HUES64 (cell line): ENCODE measurements at regions not wholly inside any gene's neighbourhood (a gene's known extent, or its start where the extent isn't known, plus 50 kb on each side); places are given as distances from the start of the nearest gene placed in this dataset.
"Not testable (repeated sequence)": the region's sequence is repeated elsewhere in the genome, so short reads cannot be mapped to it uniquely, and the experiment has no call there.

Experiments
- H3K27ac ChIP-seq: 2 replicates; pipeline ENCODE4 v1.7.0; 2013; ENCODE audit warnings: low read depth, low read length, inconsistent platforms
- H3K27me3 ChIP-seq: 2 replicates; pipeline ENCODE4 v1.6.1; 2013; ENCODE audit warnings: mild to moderate bottlenecking, low read length; ENCODE audit not compliant: insufficient read depth
- H3K36me3 ChIP-seq: 2 replicates; pipeline ENCODE4 v1.6.1; 2013; ENCODE audit warnings: mild to moderate bottlenecking, low read length; ENCODE audit not compliant: insufficient read depth
- H3K4me1 ChIP-seq: 2 replicates; pipeline ENCODE4 v1.6.1; 2013; ENCODE audit warnings: mild to moderate bottlenecking, low read length, moderate library complexity; ENCODE audit not compliant: insufficient read depth
- H3K4me3 ChIP-seq: 2 replicates; pipeline ENCODE4 v1.5.1; 2013; ENCODE audit warnings: mild to moderate bottlenecking, low read length, moderate library complexity
- H3K9ac ChIP-seq: 2 replicates; pipeline ENCODE4 v1.6.1; 2013; ENCODE audit warnings: mild to moderate bottlenecking, low read depth, low read length
- H3K9me3 ChIP-seq: 2 replicates; pipeline ENCODE4 v1.6.1; 2013; ENCODE audit warnings: low read depth, low read length; ENCODE audit not compliant: insufficient read depth
- WGBS: fragments of 150-250, 120-280 bp; methylation state at CpG from one replicate; pipeline ENCODE4 v1.1.7; 2013; ENCODE audit warnings: missing lambda C conversion rate; 5-methylcytosine and 5-hydroxymethylcytosine counted together

DNA sequence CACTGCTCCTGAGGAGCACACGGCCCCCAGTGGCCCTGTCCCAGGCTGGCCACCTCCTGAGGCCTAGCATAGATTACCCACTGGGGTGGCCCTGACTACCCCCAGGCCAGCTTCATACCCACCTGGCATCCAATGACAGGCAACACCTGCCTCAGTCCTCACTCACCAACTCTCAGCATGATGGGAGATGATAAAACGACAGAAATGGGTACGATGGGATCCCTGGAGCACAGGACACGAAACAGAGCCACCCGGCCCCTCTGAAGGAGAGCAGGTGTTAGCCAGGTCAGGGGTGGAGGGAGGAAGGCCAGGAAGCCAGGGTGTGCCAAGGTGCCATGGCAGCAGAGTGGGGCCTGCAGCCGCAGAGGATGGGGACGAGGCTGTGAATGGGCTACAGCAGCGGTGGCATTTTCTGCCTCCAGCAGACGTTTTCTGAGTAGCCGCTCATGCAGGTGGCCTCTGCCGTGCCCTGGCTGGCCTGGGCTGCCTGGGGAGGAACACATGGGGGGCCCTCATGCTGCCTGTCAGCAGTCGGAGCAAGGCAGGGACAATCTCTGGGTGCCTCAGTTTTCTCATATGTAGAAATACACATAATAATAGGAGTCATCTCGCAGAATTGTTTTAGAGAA, 50.2 kb upstream of the FGF3 start:
- peaks cover 15% of the 10 kb centered on the region; the same call in 1 of the 2 replicates for H3K4me1 ChIP-seq
- no peaks in the 10 kb centered on the region for H3K27me3 ChIP-seq
- H3K9me3 ChIP-seq, result no peaks in the 10 kb centered on the region
- no peaks in the 10 kb centered on the region for H3K36me3 ChIP-seq
- no peak overlapping the region for H3K9ac ChIP-seq
- H3K27ac ChIP-seq, result no peak overlapping the region
- 92% methylated on average over 13 of the region's 13 CpGs for WGBS
- no peak overlapping the region for H3K4me3 ChIP-seq

DNA sequence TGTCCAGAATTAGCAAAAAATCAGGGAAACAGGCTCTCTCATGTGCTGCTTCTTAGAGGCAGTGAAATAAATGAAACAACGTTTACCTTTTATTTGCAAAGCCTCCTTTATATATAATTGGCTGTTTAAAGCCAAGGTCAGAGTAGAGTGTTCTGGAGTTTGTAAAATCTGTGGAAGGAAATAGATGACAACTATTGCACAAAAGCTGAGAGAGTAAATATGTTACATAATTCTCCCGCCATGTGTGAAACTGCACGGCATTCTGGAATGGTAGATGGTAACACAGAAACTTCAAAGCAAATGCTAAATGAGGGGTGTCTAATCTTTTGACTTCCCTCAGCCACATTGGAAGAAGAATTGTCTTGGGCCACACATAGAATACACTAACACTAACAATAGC, 51.5 kb upstream of the FGF3 start:
- Histone ChIP-seq H3K9me3 (no peaks in the 10 kb centered on the region), H3K4me3 (no peak overlapping the region), H3K27me3 (no peaks in the 10 kb centered on the region), H3K4me1 (peaks cover 15% of the 10 kb centered on the region), H3K36me3 (no peaks in the 10 kb centered on the region), H3K9ac (no peak overlapping the region), H3K27ac (no peak overlapping the region)
- WGBS, result 87% methylated on average over 2 of the region's 3 CpGs

- Histone ChIP-seq H3K9ac (no peak overlapping the region), H3K4me3 (no peak overlapping the region), H3K27ac (no peak overlapping the region), H3K27me3 (no peaks in the 10 kb centered on the region), H3K9me3 (no peaks in the 10 kb centered on the region), H3K36me3 (no peaks in the 10 kb centered on the region), H3K4me1 (peaks cover 4% of the 10 kb centered on the region)
- WGBS, result 90% methylated on average over 15 of the region's 15 CpGs
These were observed 54.2 kb upstream of the FGF3 start for GRCh38 chr11:69873166-69874077.

DNA sequence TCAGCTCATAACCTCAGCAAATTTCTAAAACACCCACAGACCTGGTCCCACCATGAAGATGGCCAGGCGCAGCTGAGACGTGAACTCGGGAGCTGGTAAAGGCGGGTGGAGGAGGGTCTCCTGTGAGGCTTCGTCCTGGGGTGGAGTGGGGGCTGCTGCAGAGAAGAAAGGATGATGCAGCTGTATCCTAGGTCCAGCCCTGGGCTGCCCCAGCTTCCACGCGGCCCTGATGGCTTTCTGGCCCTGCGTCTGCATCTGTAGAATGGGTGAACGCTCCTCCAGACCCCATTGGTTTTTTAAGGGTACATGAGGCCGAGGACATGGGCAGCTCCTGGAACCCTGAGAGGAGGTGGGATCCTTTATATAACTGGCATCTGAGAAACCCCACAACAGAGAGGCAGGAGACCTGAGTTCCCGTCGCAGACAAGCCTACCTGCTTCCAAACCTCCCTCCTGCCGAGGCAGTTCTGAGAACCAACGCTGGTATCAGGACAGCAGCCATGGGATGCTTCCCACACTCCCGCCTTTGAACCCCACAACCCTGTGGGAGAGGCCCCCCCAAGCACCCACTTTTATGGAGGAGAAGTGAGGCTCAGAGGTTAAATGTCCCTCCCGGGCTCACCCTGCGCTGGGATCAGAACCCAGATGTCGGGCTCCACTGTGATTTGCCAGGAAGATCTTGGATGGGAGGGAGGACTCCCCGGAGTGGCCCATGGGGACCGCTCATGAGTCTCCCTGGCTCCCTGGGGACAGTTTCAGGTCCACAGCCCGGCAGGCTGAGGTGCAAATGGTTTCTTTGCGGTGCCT, 55.2 kb upstream of the FGF3 start:
- H3K36me3 ChIP-seq, result no peaks in the 10 kb centered on the region
- 94% methylated on average over 22 of the region's 22 CpGs for WGBS
- H3K9me3 ChIP-seq, result no peaks in the 10 kb centered on the region
- H3K4me1 ChIP-seq, result no peaks in the 10 kb centered on the region; the same call in 1 of the 2 replicates
- H3K9ac ChIP-seq, result no peak overlapping the region
- H3K4me3 ChIP-seq, result no peak overlapping the region
- no peaks in the 10 kb centered on the region for H3K27me3 ChIP-seq
- no peak overlapping the region for H3K27ac ChIP-seq

DNA sequence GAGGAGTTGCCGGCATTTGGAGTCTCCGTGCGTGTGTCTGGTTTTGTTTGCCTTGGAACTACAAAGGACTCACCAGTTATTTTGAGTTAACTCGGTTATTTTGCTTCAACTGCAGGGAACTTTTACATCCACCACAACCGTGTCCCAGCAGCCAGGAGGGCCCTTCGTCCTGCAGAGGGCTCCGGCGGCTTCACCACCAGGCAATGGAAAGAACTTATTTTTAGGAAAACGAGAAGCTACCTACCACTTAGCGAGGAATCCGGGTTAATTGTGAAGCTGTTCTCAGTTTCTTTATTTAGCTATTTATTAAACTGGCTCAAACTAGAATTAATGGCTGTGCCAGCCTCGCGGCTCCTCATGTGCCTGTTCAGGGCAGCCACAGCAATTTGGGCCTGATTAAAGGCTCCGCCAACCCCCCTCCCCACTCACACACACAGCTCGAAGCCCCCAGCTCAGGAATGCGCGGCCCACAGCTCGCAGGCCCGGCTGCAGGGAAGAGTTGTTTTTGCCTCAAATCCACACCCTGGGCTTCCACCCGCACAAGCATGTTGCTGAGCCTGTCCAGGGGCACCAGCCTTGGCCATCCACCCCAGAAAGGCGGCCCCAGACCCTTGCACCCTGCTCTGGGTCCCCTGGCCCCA, 55.9 kb upstream of the FGF3 start:
- Histone ChIP-seq H3K9ac (no peak overlapping the region), H3K4me3 (no peak overlapping the region), H3K4me1 (no peaks in the 10 kb centered on the region; the same call in 1 of the 2 replicates), H3K27me3 (no peaks in the 10 kb centered on the region), H3K9me3 (no peaks in the 10 kb centered on the region), H3K36me3 (no peaks in the 10 kb centered on the region), H3K27ac (no peak overlapping the region)
- 79% methylated on average over 21 of the region's 21 CpGs for WGBS

DNA sequence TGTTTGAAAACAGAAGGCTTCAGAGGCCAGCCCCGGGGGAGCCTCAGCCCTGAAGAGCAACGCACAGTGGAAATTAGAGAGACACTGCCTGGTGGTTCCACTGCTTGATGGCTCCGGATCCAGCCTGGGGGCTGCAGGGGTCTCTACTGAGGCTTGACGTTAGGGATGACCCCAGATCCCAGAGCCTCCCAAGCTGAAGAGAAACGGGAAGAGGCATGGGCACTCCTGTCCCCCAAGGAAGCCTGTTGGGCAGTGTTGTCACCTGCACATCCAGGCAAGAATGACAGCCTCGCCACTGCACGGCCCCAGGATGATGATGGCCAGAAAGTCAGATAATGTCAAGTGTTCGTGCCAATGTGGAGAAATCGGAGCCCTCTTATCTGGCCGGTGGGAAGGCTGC, 56.8 kb upstream of the FGF3 start:
- Histone ChIP-seq H3K4me1 (no peaks in the 10 kb centered on the region; the same call in 1 of the 2 replicates), H3K36me3 (no peaks in the 10 kb centered on the region), H3K27ac (no peak overlapping the region), H3K9me3 (no peaks in the 10 kb centered on the region), H3K4me3 (no peak overlapping the region), H3K9ac (no peak overlapping the region), H3K27me3 (no peaks in the 10 kb centered on the region)
- WGBS, result 93% methylated on average over 10 of the region's 10 CpGs

- Histone ChIP-seq H3K4me1 (no peaks in the 10 kb centered on the region; the same call in 1 of the 2 replicates), H3K27ac (no peak overlapping the region), H3K9ac (no peak overlapping the region), H3K36me3 (no peaks in the 10 kb centered on the region), H3K27me3 (no peaks in the 10 kb centered on the region), H3K4me3 (no peak overlapping the region), H3K9me3 (no peaks in the 10 kb centered on the region)
- 94% methylated on average over 8 of the region's 8 CpGs for WGBS
These were observed 58.0 kb upstream of the FGF3 start for GRCh38 chr11:69877235-69877634.

DNA sequence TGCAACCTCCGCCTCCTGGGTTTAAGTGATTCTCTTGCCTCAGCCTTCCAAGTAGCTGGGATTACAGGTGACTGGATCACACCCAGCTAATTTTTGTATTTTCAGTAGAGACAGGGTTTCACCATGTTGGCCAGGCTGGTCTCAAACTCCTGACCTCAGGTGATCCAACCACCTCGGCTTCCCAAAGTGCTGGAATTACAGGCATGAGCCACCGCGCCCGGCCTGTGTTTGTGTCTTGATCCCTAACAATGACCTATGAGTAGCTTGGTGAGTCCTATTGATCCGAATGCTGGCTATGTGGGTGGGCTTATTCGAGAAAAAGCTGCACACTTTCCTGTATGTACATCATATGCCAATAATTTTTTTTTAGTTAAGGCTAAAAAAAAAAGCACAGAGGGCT, 58.5 kb upstream of the FGF3 start:
- not testable (repeated sequence) for H3K36me3 ChIP-seq, H3K4me1 ChIP-seq, H3K9ac ChIP-seq, H3K27me3 ChIP-seq, H3K27ac ChIP-seq, H3K9me3 ChIP-seq, H3K4me3 ChIP-seq
- WGBS, result 93% methylated on average over 6 of the region's 7 CpGs

- Histone ChIP-seq H3K9ac (no peak overlapping the region), H3K9me3 (no peaks in the 10 kb centered on the region), H3K27ac (no peak overlapping the region), H3K36me3 (no peaks in the 10 kb centered on the region), H3K4me1 (no peaks in the 10 kb centered on the region; the same call in 1 of the 2 replicates), H3K27me3 (no peaks in the 10 kb centered on the region), H3K4me3 (no peak overlapping the region)
- 93% methylated on average over 12 of the region's 12 CpGs for WGBS
These were observed 59.1 kb upstream of the FGF3 start for GRCh38 chr11:69878144-69878883.

GRCh38 chr11:69878927-69879728, 59.9 kb upstream of the FGF3 start:
- Histone ChIP-seq H3K9me3 (no peaks in the 10 kb centered on the region), H3K9ac (no peak overlapping the region), H3K27me3 (no peaks in the 10 kb centered on the region), H3K27ac (no peak overlapping the region), H3K36me3 (no peaks in the 10 kb centered on the region), H3K4me3 (no peak overlapping the region), H3K4me1 (no peaks in the 10 kb centered on the region; the same call in 1 of the 2 replicates)
- 80% methylated on average over 11 of the region's 11 CpGs for WGBS
